Rectal smooth muscle tissue (tissue), 1 donor: ENCODE measurements at regions not wholly inside any gene's neighbourhood (a gene's known extent, or its start where the extent isn't known, plus 50 kb on each side); places are given as distances from the start of the nearest gene placed in this dataset.
"Not testable (repeated sequence)": the region's sequence is repeated elsewhere in the genome, so short reads cannot be mapped to it uniquely, and the experiment has no call there.

Source experiments
- H3K27ac ChIP-seq: one replicate; pipeline ENCODE4 v1.7.0; 2013; ENCODE audit warnings: low read depth, low read length, inconsistent platforms
- H3K27me3 ChIP-seq: one replicate; pipeline ENCODE4 v1.7.0; 2013; ENCODE audit warnings: low read length; ENCODE audit not compliant: control insufficient read depth, insufficient read depth
- H3K36me3 ChIP-seq: one replicate; pipeline ENCODE4 v1.7.0; 2013; ENCODE audit warnings: low read length; ENCODE audit not compliant: control insufficient read depth, insufficient read depth
- H3K4me1 ChIP-seq: one replicate; pipeline ENCODE4 v1.7.0; 2013; ENCODE audit warnings: low read length; ENCODE audit not compliant: control insufficient read depth, insufficient read depth
- H3K4me3 ChIP-seq: one replicate; pipeline ENCODE4 v1.7.0; 2013; ENCODE audit warnings: low read length
- H3K9ac ChIP-seq: one replicate; pipeline ENCODE4 v1.7.0; 2013; ENCODE audit warnings: low read length

DNA sequence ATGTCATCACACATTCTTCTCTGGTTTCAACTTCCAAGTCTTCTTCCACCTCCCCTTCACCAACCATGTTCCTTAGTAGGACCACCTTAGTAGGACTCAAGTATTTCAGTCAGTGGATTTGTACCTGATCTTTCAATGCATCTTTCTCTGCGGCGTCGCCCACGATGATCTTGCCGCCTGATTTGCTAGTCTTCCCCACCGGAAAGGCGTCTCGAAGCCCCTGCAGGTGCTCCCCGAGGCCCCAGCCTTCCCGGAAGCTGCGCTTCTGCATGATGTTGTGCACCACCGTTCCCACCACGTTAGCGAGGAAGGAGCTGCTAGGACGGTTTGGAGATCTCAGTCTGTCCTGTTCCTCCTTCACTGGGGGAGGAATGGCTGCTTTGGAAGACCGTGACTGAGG is 219.7 kb upstream of the SPATA31A3 start:
- not testable (repeated sequence) for H3K27me3 ChIP-seq, H3K4me3 ChIP-seq, H3K36me3 ChIP-seq, H3K9ac ChIP-seq, H3K27ac ChIP-seq, H3K4me1 ChIP-seq

DNA sequence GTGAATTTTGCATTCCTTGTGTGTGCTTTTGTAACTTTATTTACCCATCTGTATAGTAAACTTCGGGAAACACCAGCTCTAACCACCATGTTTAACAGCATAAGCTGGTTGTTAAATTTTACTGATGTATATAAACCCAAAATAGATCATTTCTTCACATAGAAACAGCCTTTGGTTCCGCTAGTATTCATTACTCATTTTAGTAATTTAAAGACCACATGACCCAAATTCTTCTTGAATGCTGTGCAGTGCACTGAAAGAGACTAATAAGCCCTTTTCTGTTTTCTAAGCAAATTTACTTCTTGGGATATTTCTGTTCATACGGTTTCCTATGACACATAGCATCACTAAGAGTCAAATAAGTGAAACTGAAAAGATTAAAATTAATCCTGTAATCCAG is 218.5 kb upstream of the SPATA31A3 start:
- not testable (repeated sequence) for H3K4me3 ChIP-seq, H3K27ac ChIP-seq, H3K4me1 ChIP-seq, H3K36me3 ChIP-seq, H3K9ac ChIP-seq, H3K27me3 ChIP-seq

DNA sequence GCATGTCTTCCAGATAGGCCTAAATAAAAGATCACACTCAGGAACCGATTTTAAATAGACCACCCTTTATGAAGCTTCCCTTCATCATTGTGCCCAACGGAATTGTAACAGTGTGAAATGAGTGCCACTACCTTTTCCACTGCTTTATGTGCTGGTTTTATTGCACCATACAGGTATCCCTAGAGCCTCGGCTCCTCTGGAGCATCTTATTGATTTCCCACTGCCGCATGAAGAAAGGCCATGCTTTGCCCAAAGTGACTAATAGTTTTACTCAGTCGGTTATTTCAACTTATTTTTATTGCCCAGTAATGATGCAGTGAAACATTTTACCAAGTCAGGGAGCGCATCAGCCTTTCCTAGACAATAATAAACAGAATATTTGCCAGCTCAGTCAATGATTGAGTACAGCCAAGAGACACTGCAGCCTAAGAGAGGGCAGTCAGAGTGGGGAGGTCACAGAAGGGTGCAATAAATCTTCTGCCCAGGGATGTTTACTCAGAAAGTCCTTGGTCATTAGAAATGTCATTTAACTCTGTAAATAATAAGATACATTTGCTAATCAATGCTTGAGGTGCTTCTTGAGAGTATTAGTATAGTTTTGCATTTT is 216.6 kb upstream of the SPATA31A3 start:
- not testable (repeated sequence) for H3K4me1 ChIP-seq, H3K4me3 ChIP-seq, H3K27me3 ChIP-seq, H3K36me3 ChIP-seq, H3K27ac ChIP-seq, H3K9ac ChIP-seq

DNA sequence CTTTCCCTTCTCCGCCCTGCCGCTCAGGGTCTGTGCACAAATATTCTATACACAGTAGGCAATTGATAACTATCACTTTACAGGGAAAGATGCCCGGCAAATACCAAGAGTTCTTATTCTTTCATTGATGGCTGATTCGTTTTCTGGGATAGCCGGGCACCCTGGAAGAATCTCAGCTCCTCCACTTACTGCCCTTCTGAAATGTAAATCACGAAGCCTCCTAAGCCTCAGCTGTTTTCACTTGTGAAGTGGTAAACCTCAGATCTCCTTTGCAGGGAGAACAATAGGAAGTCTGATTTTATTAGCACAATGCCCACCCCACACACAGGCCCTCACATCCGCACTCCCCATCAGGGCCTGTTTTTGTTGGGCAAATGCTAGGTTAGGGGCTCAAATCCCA is 203.8 kb upstream of the SPATA31A3 start:
- H3K4me3 ChIP-seq, H3K9ac ChIP-seq, H3K27me3 ChIP-seq, H3K36me3 ChIP-seq, H3K4me1 ChIP-seq, H3K27ac ChIP-seq: not testable (repeated sequence)

DNA sequence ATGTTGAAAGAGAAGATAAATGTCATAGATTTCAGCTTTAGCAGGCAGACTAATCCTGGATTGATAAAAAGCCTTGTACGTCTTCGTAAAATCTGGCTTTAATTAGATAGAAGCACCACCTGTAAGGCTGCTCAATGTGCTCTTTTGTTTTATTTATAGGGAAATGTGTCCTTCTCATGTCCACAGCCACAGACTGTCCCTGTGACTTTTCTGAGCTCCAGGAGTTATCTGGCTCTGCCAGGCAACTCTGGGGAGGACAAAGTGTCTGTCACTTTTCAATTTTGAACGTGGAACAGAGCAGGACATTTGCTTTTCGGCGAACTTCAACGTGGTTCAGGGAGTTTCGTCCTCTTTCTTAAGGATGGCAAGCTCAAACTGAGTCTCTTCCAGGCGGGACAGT is 203.0 kb upstream of the SPATA31A3 start:
- not testable (repeated sequence) for H3K9ac ChIP-seq, H3K27me3 ChIP-seq, H3K4me3 ChIP-seq, H3K4me1 ChIP-seq, H3K27ac ChIP-seq, H3K36me3 ChIP-seq

DNA sequence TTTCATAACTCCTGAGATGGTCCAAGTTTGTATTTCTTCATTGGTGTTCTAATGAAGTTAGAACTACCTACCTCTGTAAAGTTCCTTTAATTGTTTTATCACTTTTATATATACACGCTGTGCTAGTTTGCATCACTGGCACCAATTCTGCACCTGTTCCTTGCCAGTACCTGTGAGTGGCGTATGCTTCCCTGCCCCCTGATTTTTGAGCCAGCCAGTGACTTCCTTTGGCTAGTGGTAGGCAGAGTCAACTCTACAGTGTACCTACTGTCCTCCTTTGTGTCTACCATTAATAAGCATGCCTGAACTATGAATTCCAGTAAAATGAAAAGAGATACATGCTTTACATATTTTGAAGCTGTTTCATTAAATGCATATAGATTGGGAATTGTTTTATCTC is 186.8 kb upstream of the SPATA31A3 start:
- H3K4me1 ChIP-seq, H3K27ac ChIP-seq, H3K36me3 ChIP-seq, H3K27me3 ChIP-seq, H3K4me3 ChIP-seq, H3K9ac ChIP-seq: not testable (repeated sequence)

DNA sequence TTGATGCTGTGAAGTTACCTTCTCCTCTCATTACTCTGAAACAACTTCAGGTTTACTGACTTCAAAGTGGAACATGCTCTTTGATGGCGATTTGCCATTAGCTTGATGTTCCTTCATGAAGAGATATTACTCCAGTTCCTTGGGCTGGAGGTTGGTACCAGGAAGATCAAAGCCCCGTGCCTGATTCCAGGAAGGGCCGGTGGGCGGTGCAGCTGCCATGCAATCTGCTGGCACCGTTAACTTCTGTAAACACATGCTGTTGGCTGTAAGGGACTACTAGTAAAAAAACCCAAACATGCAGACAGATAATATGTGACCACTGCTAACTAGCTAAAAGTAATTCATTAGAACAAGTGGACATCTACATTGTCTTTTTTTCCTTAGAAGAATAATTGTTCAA is 182.8 kb upstream of the SPATA31A3 start:
- not testable (repeated sequence) for H3K4me1 ChIP-seq, H3K4me3 ChIP-seq, H3K27ac ChIP-seq, H3K27me3 ChIP-seq, H3K9ac ChIP-seq, H3K36me3 ChIP-seq

DNA sequence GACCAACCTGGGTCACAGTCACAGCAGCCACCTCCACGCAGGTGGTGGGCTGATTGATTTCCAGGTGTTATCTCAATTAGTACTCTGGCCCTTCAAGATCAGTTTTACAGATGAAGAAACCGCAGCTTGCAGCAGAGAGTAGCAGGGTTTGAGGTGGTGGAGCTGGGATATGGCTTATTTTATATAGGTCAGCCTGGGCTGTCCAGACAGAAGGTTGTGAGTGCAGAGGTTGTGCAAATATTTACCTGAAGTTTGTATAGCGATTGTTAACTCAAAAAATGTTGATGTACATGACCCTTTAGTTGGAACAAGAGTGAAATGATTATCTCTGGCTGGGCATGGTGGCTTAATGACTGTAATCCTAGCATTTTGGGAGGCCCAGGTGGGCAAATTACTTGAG is 179.4 kb upstream of the SPATA31A3 start:
- H3K36me3 ChIP-seq, H3K27ac ChIP-seq, H3K4me3 ChIP-seq, H3K4me1 ChIP-seq, H3K9ac ChIP-seq, H3K27me3 ChIP-seq: not testable (repeated sequence)

DNA sequence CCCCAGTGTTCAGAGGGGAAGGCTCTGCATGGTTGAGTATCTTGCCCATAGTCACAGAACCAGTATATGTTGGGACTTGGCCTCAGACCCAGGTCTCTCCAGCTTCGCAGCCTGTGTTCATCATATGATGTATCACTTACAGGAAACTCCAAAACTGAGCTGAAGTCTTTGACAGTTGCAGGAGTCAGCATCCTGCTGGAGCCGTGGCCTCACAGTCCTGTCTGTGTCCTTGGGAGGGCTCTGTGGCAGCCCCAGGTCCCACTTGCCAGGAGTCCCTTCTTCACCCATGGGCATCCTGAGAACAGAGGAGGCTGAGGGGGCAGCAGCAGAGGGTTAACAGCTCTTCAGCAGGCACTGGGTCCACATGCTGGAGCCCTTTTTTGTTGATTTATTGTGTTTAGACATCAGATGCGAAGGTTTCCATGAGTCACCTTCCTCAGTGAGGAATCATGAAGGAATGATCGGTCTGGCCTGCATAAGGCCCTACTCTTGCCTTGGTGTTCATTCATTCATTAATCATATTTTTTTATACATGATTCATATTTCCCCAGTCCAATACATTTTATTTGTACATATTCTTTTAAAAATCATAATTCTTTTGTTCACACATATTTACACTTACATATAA is 176.3 kb upstream of the SPATA31A3 start:
- H3K36me3 ChIP-seq, H3K4me3 ChIP-seq, H3K27ac ChIP-seq, H3K9ac ChIP-seq, H3K4me1 ChIP-seq, H3K27me3 ChIP-seq: not testable (repeated sequence)

DNA sequence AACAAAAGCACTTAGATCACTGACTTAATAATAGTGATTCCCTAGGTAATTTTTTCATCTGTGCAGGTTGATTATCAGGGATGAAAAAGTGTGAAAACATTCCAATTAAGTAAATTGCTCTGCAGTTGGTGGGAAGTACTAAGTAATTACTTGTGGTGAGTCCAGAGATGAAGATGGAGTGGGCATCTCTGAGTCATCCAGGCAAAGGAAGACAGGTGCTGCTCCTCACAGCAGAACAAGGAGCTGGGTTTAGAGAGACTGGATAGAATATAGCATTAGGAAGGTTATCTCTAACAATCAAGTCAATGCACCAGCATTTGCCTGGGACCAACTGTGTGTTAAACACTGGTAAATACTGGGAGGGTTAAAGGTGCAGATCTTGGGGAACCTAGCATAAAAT is 174.0 kb upstream of the SPATA31A3 start:
- not testable (repeated sequence) for H3K9ac ChIP-seq, H3K36me3 ChIP-seq, H3K4me1 ChIP-seq, H3K27ac ChIP-seq, H3K27me3 ChIP-seq, H3K4me3 ChIP-seq

DNA sequence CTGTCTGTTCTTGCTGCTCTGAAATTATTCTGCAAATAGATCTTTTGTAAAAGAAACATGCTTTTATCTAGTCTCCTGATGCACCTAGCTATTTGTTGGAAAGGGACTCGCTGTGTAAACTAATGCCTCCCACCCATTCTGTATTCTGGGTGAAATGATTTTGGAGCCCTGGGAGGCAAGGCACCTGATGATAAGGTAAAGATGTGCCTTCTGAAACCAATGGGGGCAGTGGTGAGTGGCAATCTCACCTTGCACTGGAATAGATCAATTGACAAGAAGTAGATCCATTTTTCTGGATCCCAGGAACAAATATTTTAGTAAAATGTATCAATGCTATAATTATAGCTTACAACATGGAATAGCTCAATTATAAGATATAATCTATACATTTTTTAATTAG is 170.5 kb upstream of the SPATA31A3 start:
- not testable (repeated sequence) for H3K4me1 ChIP-seq, H3K9ac ChIP-seq, H3K27ac ChIP-seq, H3K4me3 ChIP-seq, H3K27me3 ChIP-seq, H3K36me3 ChIP-seq

DNA sequence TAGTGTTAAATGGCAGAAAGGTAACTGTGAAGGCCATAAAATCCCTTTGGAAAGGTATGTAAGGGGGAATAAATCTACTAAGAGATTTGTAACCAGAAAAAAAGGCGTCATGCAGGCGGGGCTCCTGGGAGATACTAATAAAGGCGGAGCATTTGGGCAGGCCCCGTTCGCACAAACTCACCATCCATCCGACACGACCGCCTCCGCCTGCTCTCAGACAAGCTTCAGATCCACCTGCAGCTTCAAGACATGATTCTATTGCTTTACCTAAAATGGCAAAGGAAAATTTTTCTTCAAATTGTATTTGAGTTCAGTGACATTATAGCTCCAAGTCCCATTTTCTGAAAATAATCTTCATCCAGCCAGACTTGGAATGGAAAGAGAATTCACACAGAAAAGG is 162.9 kb upstream of the SPATA31A3 start:
- not testable (repeated sequence) for H3K9ac ChIP-seq, H3K4me3 ChIP-seq, H3K27ac ChIP-seq, H3K4me1 ChIP-seq, H3K36me3 ChIP-seq, H3K27me3 ChIP-seq

DNA sequence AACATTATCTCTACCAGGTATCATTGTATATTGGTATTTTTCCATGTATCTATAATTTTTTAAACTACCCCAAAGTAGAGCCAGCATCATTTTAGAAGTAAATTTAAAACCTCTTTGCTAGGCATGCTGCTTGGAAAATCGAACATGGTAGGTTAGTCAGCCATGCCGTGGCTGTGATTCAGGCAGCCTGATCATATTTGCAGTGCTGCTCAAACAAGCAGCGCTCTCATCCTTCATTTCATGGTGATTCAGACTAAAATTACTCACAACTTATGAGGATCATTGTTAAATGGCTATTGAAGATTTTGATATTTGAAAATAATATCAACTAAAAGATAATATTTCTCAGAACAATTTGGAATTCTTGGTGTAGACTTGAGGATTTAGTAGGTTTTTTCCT is 161.2 kb upstream of the SPATA31A3 start:
- not testable (repeated sequence) for H3K4me3 ChIP-seq, H3K36me3 ChIP-seq, H3K9ac ChIP-seq, H3K27ac ChIP-seq, H3K27me3 ChIP-seq, H3K4me1 ChIP-seq
